Right ventricle myocardium inferior (tissue), 1 donor: ENCODE measurements at regions not wholly inside any gene's neighbourhood (a gene's known extent, or its start where the extent isn't known, plus 50 kb on each side); places are given as distances from the start of the nearest gene placed in this dataset.

ENCODE experiments used
- ATAC-seq: fragments of 200-7000 bp; cut with Tn5 transposase; one replicate; pipeline ENCODE4 v1.9.1; 2020; ENCODE audit warnings: mild to moderate bottlenecking, moderate library complexity
- DNase-seq: peaks from one replicate; pipeline ENCODE4 v3.0.0; 2021; ENCODE audit errors: missing footprints
- intact Hi-C: fragments of 100-400 bp; cut with DNase I; formaldehyde crosslinking; loops from one replicate; pipeline ENCODE4 v1.11.0; 2022
- donor health status: DM: no; HTN: yes; CAD: no; lungs with severe emphysema.

DNA sequence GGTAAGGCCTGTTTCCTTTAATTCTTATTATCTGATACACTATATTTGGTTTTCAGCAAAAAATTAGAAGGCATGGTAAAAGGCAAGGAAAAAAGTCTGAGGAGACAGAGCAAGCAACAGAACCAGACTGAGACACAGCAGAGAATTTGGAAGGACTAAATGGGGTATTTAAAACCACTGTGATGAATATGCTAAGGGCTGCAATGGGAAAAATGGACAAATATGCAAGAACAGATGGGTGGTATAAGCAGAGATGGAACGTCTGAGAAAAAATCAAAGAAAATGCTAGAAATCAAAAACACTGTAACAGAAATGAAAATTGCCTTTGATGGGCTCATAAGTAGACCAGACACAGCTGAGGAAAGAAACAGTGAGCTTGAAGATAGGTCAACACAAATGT lies 50.8 kb upstream of the NSMCE3 start:
- no peak for ATAC-seq
- intact Hi-C loops: no loop called here
- DNase-seq: no peak

DNA sequence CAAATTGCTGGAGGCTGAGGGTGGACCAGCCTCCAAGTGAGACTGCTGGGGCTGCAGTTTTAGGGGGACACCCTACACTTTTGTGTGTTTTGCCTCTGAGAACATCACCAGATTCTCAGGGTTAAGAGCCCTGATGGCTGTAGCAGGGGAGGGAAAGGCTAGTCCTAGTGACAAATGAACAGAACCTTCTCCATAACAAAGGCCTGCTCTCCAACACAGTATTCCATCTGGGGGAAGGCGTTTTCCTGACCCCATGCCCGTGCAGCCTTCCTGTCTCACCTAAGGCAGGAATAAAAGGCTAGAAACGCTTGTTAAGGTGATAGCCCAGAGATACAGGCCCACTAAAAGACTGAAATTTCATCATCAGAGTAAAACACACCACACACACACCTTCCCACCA lies 50.2 kb upstream of the NSMCE3 start:
- ATAC-seq: no peak
- intact Hi-C loops: no loop called here
- DNase-seq: no peak
